ENCODE measurements at regions not wholly inside any gene's neighbourhood (a gene's known extent, or its start where the extent isn't known, plus 50 kb on each side); places are given as distances from the start of the nearest gene placed in this dataset.

GRCh38 chr17:36858119-36859002 is 78.9 kb upstream of the LHX1 start:
- H3K27me3 ChIP-seq: no peaks in the 10 kb centered on the region
- no peaks in the 10 kb centered on the region for H3K4me1 ChIP-seq (ENCODE audit: insufficient read depth)
- 74 to 80% (median 77%) methylated on average over 15 to 20 of the region's 20 CpGs for WGBS, 3 donors
- DNase-seq: no peak
- intact Hi-C loops (cut with DNase I): no loop called here
- no peaks in the 10 kb centered on the region for H3K9me3 ChIP-seq
- TF ChIP-seq, protein P1, sequence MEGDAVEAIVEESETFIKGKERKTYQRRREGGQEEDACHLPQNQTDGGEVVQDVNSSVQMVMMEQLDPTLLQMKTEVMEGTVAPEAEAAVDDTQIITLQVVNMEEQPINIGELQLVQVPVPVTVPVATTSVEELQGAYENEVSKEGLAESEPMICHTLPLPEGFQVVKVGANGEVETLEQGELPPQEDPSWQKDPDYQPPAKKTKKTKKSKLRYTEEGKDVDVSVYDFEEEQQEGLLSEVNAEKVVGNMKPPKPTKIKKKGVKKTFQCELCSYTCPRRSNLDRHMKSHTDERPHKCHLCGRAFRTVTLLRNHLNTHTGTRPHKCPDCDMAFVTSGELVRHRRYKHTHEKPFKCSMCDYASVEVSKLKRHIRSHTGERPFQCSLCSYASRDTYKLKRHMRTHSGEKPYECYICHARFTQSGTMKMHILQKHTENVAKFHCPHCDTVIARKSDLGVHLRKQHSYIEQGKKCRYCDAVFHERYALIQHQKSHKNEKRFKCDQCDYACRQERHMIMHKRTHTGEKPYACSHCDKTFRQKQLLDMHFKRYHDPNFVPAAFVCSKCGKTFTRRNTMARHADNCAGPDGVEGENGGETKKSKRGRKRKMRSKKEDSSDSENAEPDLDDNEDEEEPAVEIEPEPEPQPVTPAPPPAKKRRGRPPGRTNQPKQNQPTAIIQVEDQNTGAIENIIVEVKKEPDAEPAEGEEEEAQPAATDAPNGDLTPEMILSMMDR (IDR thresholded peaks at IDR 0.05): no peak
- TF ChIP-seq EP300 (IDR thresholded peaks at IDR 0.05): no peak
- TF ChIP-seq POLR2A (IDR thresholded peaks at IDR 0.05): no peak
- no peak overlapping the region for H3K27ac ChIP-seq
- no peaks in the 10 kb centered on the region for H3K36me3 ChIP-seq
- no peak overlapping the region for H3K4me3 ChIP-seq

GRCh38 chr17:36859003-36859300 is 78.3 kb upstream of the LHX1 start:
- WGBS, 3 donors: 75 to 79% (median 77%) methylated on average over 10 of the region's 10 CpGs

DNA sequence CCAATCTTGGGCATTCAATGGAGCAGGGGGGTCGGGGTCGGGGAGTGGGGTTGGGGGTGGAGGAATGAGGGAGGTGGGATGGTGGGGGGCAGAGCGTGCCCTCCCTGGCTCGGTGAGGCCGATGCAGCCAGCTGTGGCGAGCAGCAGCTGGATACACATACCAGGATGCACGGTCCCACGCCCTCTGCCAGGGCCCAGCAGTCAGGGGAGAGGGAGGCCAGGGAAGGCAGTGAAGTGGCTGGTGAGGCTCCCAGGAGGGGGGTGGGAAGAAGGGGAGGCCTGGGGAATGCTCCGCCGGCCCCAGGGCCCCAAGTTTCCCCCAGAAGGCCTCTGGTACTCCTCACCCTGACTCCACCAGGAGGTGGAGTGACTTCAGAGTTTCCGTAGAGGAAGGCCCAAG is 77.6 kb upstream of the LHX1 start:
- DNase-seq: no peak
- TF ChIP-seq POLR2A (IDR thresholded peaks at IDR 0.05): no peak
- TF ChIP-seq, protein P1 (IDR thresholded peaks at IDR 0.05): no peak
- no peak for TF ChIP-seq EP300 (IDR thresholded peaks at IDR 0.05)
- Histone ChIP-seq H3K36me3 (no peaks in the 10 kb centered on the region), H3K4me3 (no peak overlapping the region), H3K27me3 (no peaks in the 10 kb centered on the region), H3K27ac (no peak overlapping the region), H3K9me3 (no peaks in the 10 kb centered on the region), H3K4me1 (ENCODE audit: insufficient read depth) (no peaks in the 10 kb centered on the region)
- 46 to 71% (median 57%) methylated on average over 9 to 11 of the region's 11 CpGs for WGBS, 3 donors
- intact Hi-C loops (cut with DNase I): no loop called here

More at GRCh38 chr17:36859003-36859300, 78.3 kb upstream of the LHX1 start:
- DNase-seq: no peak
- Histone ChIP-seq H3K27ac (no peak overlapping the region), H3K4me1 (ENCODE audit: insufficient read depth) (no peaks in the 10 kb centered on the region), H3K36me3 (no peaks in the 10 kb centered on the region), H3K9me3 (no peaks in the 10 kb centered on the region), H3K4me3 (no peak overlapping the region), H3K27me3 (no peaks in the 10 kb centered on the region)
- intact Hi-C loops (cut with DNase I): no loop called here
- TF ChIP-seq, protein P1 (IDR thresholded peaks at IDR 0.05): no peak
- TF ChIP-seq POLR2A (IDR thresholded peaks at IDR 0.05) (no peak), EP300 (IDR thresholded peaks at IDR 0.05) (no peak)

GRCh38 chr17:36861531-36861930 is 75.7 kb upstream of the LHX1 start:
- no peaks in the 10 kb centered on the region for H3K36me3 ChIP-seq
- H3K4me3 ChIP-seq: no peak overlapping the region
- DNase-seq: no peak
- no peak overlapping the region for H3K27ac ChIP-seq
- H3K27me3 ChIP-seq: no peaks in the 10 kb centered on the region
- H3K4me1 ChIP-seq (ENCODE audit: insufficient read depth): no peaks in the 10 kb centered on the region
- intact Hi-C loops (cut with DNase I): no loop called here
- TF ChIP-seq POLR2A (IDR thresholded peaks at IDR 0.05): no peak
- TF ChIP-seq EP300 (IDR thresholded peaks at IDR 0.05): no peak
- TF ChIP-seq, protein P1 (IDR thresholded peaks at IDR 0.05): no peak
- no peaks in the 10 kb centered on the region for H3K9me3 ChIP-seq
- 74 to 77% (median 76%) methylated on average over 6 of the region's 6 CpGs for WGBS, 3 donors
